Lung microvascular endothelial cell (primary cell): ENCODE measurements at regions not wholly inside any gene's neighbourhood (a gene's known extent, or its start where the extent isn't known, plus 50 kb on each side); places are given as distances from the start of the nearest gene placed in this dataset.
A peak's percentile ranks its signal among the peaks of the same experiment; 100 is the strongest.
"Not testable (repeated sequence)": the region's sequence is repeated elsewhere in the genome, so short reads cannot be mapped to it uniquely, and the experiment has no call there.

ENCODE experiments used
- DNase-seq, 2 donors: peaks; one replicate each; pipeline versions ENCODE4 v3.0.0 to v3.0.0-alpha.2; 2010; ENCODE audit warnings: low read depth in 2 of 2

GRCh38 chr2:83887757-83888156 is 571.3 kb downstream of the SUCLG1 start:
- no peak for DNase-seq

GRCh38 chr2:83879127-83879526 is 580.0 kb downstream of the SUCLG1 start:
- no peak for DNase-seq

- DNase-seq, result not testable (repeated sequence)
These were observed 581.8 kb downstream of the SUCLG1 start for GRCh38 chr2:83877261-83877660.

- DNase-seq, result no peak
These were observed 584.2 kb downstream of the SUCLG1 start for GRCh38 chr2:83874712-83875430.

GRCh38 chr2:83874066-83874465 is 585.0 kb downstream of the SUCLG1 start:
- no peak for DNase-seq

GRCh38 chr2:83873110-83873509 is 586.0 kb downstream of the SUCLG1 start:
- DNase-seq, result no peak

GRCh38 chr2:83866211-83866610 is 592.9 kb downstream of the SUCLG1 start:
- DNase-seq, result no peak

GRCh38 chr2:83862600-83862999 is 596.5 kb downstream of the SUCLG1 start:
- no peak for DNase-seq

GRCh38 chr2:83860320-83860719 is 598.8 kb downstream of the SUCLG1 start:
- no peak for DNase-seq

GRCh38 chr2:83859553-83859952 is 599.5 kb downstream of the SUCLG1 start:
- DNase-seq, result no peak

GRCh38 chr2:83851066-83851465 is 608.0 kb downstream of the SUCLG1 start:
- DNase-seq, result no peak

- no peak for DNase-seq
These were observed 608.9 kb downstream of the SUCLG1 start for GRCh38 chr2:83850071-83850725.

- no peak for DNase-seq
These were observed 614.6 kb downstream of the SUCLG1 start for GRCh38 chr2:83844490-83844889.

GRCh38 chr2:83842421-83842820 is 616.7 kb downstream of the SUCLG1 start:
- DNase-seq, result no peak

- no peak for DNase-seq
These were observed 621.3 kb downstream of the SUCLG1 start for GRCh38 chr2:83837823-83838222.

- DNase-seq, result no peak
These were observed 631.5 kb downstream of the SUCLG1 start for GRCh38 chr2:83827618-83828017.

- no peak for DNase-seq
These were observed 632.5 kb downstream of the SUCLG1 start for GRCh38 chr2:83826577-83826976.

GRCh38 chr2:83823229-83823628 is 635.9 kb downstream of the SUCLG1 start:
- DNase-seq, result no peak

- peak in 1 of 2 donors; percentile 5 for DNase-seq
These were observed 641.6 kb downstream of the SUCLG1 start for GRCh38 chr2:83817511-83817910.

- no peak for DNase-seq
These were observed 650.2 kb downstream of the SUCLG1 start for GRCh38 chr2:83808878-83809277.

- DNase-seq, result no peak
These were observed 656.5 kb downstream of the SUCLG1 start for GRCh38 chr2:83802604-83803003.

GRCh38 chr2:83795777-83796176 is 663.3 kb downstream of the SUCLG1 start:
- DNase-seq, result no peak

- not testable (repeated sequence) for DNase-seq
These were observed 668.6 kb downstream of the SUCLG1 start for GRCh38 chr2:83790467-83790866.
